ENCODE measurements at regions not wholly inside any gene's neighbourhood (a gene's known extent, or its start where the extent isn't known, plus 50 kb on each side); places are given as distances from the start of the nearest gene placed in this dataset.
"Not testable (repeated sequence)": the region's sequence is repeated elsewhere in the genome, so short reads cannot be mapped to it uniquely, and the experiment has no call there.

DNA sequence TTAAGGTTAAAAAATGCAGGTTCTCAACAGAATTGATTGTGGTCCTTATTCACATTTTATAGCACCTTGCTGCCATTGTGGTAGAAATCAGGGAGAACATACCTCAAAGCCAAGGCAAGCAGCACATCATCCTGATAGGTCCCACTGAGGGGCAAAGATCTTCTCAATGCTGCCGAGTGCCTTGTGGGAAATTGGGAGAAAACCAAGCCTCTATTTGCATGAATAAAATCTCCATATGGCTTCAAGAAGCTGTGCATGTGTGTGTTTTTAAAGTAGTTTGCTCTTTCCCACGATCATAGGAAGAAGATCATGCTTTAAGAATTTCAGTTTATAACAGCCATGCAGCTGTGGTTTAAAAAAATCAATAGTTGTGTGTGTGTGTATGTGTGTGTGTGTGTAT, 216.9 kb upstream of the FBXL7 start:
- no peak for TF ChIP-seq EZH2phosphoT487 (IDR thresholded peaks at IDR 0.05; ENCODE audit: borderline replicate concordance, low read length)
- TF ChIP-seq, protein P1, sequence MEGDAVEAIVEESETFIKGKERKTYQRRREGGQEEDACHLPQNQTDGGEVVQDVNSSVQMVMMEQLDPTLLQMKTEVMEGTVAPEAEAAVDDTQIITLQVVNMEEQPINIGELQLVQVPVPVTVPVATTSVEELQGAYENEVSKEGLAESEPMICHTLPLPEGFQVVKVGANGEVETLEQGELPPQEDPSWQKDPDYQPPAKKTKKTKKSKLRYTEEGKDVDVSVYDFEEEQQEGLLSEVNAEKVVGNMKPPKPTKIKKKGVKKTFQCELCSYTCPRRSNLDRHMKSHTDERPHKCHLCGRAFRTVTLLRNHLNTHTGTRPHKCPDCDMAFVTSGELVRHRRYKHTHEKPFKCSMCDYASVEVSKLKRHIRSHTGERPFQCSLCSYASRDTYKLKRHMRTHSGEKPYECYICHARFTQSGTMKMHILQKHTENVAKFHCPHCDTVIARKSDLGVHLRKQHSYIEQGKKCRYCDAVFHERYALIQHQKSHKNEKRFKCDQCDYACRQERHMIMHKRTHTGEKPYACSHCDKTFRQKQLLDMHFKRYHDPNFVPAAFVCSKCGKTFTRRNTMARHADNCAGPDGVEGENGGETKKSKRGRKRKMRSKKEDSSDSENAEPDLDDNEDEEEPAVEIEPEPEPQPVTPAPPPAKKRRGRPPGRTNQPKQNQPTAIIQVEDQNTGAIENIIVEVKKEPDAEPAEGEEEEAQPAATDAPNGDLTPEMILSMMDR (IDR thresholded peaks at IDR 0.05; ENCODE audit: low read depth, low read length, poor library complexity, severe bottlenecking): no peak
- no peaks in the 10 kb centered on the region for H3K9me2 ChIP-seq (replicated peaks; ENCODE audit: control insufficient read depth, low read length)
- H3K79me2 ChIP-seq (ENCODE audit: control insufficient read depth, low read length): no peaks in the 10 kb centered on the region
- H3K9me3 ChIP-seq (ENCODE audit: control insufficient read depth, insufficient read depth, low read length): no peaks in the 10 kb centered on the region
- H3K4me2 ChIP-seq (ENCODE audit: low read length): no peak overlapping the region
- no peaks in the 10 kb centered on the region for H3K27me3 ChIP-seq (ENCODE audit: control insufficient read depth, low read length)
- H3K4me3 ChIP-seq (ENCODE audit: low read length): no peak overlapping the region
- H3K27ac ChIP-seq (ENCODE audit: low read depth, low read length): no peak overlapping the region
- H3K4me1 ChIP-seq (ENCODE audit: control insufficient read depth, low read length): no peaks in the 10 kb centered on the region
- no peaks in the 10 kb centered on the region for H3K36me3 ChIP-seq (ENCODE audit: control insufficient read depth, low read length)
- H4K20me1 ChIP-seq (ENCODE audit: control insufficient read depth, insufficient read depth, low read depth, low read length): no peaks in the 10 kb centered on the region
- no peaks in the 10 kb centered on the region for H3F3A ChIP-seq (ENCODE audit: control insufficient read depth, insufficient read depth)

DNA sequence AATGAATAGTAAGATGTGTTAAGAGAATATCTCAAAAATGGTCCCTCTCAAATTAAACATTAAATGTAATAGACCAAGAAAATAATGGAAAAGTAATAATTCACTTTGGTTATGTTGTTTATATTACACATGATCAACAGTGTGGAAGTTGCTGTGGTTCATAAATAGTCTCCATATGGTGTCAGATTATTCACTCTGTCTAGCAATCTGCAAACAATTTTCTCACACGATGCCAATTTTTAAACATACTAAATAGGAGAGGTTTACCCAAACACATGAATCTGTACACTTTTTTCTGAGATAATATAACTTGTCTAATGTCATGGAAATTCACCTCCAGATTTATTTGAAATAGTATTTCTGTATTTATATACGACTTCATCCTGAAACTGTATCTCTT, 217.4 kb upstream of the FBXL7 start:
- Histone ChIP-seq H3F3A (ENCODE audit: control insufficient read depth, insufficient read depth) (no peaks in the 10 kb centered on the region), H3K4me3 (ENCODE audit: low read length) (no peak overlapping the region), H3K4me1 (ENCODE audit: control insufficient read depth, low read length) (no peaks in the 10 kb centered on the region), H3K79me2 (ENCODE audit: control insufficient read depth, low read length) (no peaks in the 10 kb centered on the region), H3K4me2 (ENCODE audit: low read length) (no peak overlapping the region), H3K9me2 (replicated peaks; ENCODE audit: control insufficient read depth, low read length) (no peaks in the 10 kb centered on the region), H3K36me3 (ENCODE audit: control insufficient read depth, low read length) (no peaks in the 10 kb centered on the region), H3K27ac (ENCODE audit: low read depth, low read length) (no peak overlapping the region), H3K9me3 (ENCODE audit: control insufficient read depth, insufficient read depth, low read length) (no peaks in the 10 kb centered on the region), H4K20me1 (ENCODE audit: control insufficient read depth, insufficient read depth, low read depth, low read length) (no peaks in the 10 kb centered on the region), H3K27me3 (ENCODE audit: control insufficient read depth, low read length) (no peaks in the 10 kb centered on the region)
- no peak for TF ChIP-seq EZH2phosphoT487 (IDR thresholded peaks at IDR 0.05; ENCODE audit: borderline replicate concordance, low read length)
- TF ChIP-seq, protein P1 (IDR thresholded peaks at IDR 0.05; ENCODE audit: low read depth, low read length, poor library complexity, severe bottlenecking): no peak

DNA sequence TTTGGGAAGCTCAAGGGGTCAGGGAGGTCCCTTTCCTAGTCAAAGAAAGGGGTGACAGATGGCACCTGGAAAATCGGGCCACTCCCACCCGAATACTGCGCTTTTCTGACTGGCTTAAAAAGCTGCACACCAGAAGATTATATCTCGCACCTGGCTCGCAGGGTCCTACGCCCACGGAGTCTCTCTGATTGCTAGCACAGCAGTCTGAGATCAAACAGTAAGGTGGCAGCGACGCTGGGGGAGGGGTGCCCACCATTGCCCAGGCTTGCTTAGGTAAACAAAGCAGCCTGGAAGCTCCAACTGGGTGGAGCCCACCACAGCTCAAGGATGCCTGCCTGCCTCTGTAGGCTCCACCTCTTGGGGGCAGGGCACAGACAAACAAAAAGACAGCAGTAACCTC, 228.4 kb upstream of the FBXL7 start:
- H3K27ac ChIP-seq (ENCODE audit: low read depth, low read length); H3K4me1 ChIP-seq (ENCODE audit: control insufficient read depth, low read length); H4K20me1 ChIP-seq (ENCODE audit: control insufficient read depth, insufficient read depth, low read depth, low read length); H3F3A ChIP-seq (ENCODE audit: control insufficient read depth, insufficient read depth); H3K36me3 ChIP-seq (ENCODE audit: control insufficient read depth, low read length); H3K4me3 ChIP-seq (ENCODE audit: low read length); H3K9me2 ChIP-seq (replicated peaks; ENCODE audit: control insufficient read depth, low read length); H3K9me3 ChIP-seq (ENCODE audit: control insufficient read depth, insufficient read depth, low read length); H3K27me3 ChIP-seq (ENCODE audit: control insufficient read depth, low read length); H3K4me2 ChIP-seq (ENCODE audit: low read length); H3K79me2 ChIP-seq (ENCODE audit: control insufficient read depth, low read length): not testable (repeated sequence)

DNA sequence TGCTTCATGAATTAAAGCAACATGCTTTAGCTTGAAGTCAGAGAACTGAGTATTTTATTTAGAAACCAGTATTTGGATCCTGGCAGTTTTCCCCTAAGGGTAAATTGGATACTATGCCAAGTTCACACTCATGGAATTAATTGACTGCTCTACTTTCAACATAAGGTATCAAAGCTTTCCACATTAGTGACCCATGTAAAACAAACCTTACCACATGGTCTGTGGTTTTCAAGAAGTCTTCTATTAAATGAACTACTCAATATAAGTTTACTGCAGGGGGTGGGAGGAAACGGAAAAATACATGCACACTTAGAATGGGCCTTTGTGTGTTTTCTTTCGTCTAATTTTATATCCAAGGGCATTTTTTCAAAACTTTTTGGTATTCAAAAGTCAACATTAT, 232.0 kb upstream of the FBXL7 start:
- no peaks in the 10 kb centered on the region for H3F3A ChIP-seq (ENCODE audit: control insufficient read depth, insufficient read depth)
- no peak overlapping the region for H3K4me2 ChIP-seq (ENCODE audit: low read length)
- H3K27me3 ChIP-seq (ENCODE audit: control insufficient read depth, low read length): no peaks in the 10 kb centered on the region
- H3K9me2 ChIP-seq (replicated peaks; ENCODE audit: control insufficient read depth, low read length): no peaks in the 10 kb centered on the region
- no peak overlapping the region for H3K4me3 ChIP-seq (ENCODE audit: low read length)
- H3K36me3 ChIP-seq (ENCODE audit: control insufficient read depth, low read length): no peaks in the 10 kb centered on the region
- no peak overlapping the region for H3K27ac ChIP-seq (ENCODE audit: low read depth, low read length)
- no peaks in the 10 kb centered on the region for H3K4me1 ChIP-seq (ENCODE audit: control insufficient read depth, low read length)
- H3K79me2 ChIP-seq (ENCODE audit: control insufficient read depth, low read length): no peaks in the 10 kb centered on the region
- TF ChIP-seq, protein P1 (IDR thresholded peaks at IDR 0.05; ENCODE audit: low read depth, low read length, poor library complexity, severe bottlenecking): no peak
- no peak for TF ChIP-seq EZH2phosphoT487 (IDR thresholded peaks at IDR 0.05; ENCODE audit: borderline replicate concordance, low read length)
- H4K20me1 ChIP-seq (ENCODE audit: control insufficient read depth, insufficient read depth, low read depth, low read length): no peaks in the 10 kb centered on the region
- H3K9me3 ChIP-seq (ENCODE audit: control insufficient read depth, insufficient read depth, low read length): no peaks in the 10 kb centered on the region

Data from DOHH2 (cell line).